Uterus (tissue), 2 donors: ENCODE measurements at regions not wholly inside any gene's neighbourhood (a gene's known extent, or its start where the extent isn't known, plus 50 kb on each side); places are given as distances from the start of the nearest gene placed in this dataset.

Source experiments
- CTCF ChIP-seq, 4 experiments: fragments of 200-600 bp in 2 of 4; fragments of 450-650 bp in 2 of 4; sonication (generic) in 2 of 4; IDR thresholded peaks; one replicate each; pipeline ENCODE4 v1.5.1; 2016 to 2019; ENCODE audit warnings: antibody characterized with exemption in 4 of 4, mild to moderate bottlenecking in 2 of 4, moderate library complexity in 1 of 4
- POLR2A ChIP-seq, 2 donors: fragments of 450-650 bp; IDR thresholded peaks; one replicate each; pipeline ENCODE4 v1.6.1; 2016; ENCODE audit warnings: antibody characterized with exemption in 2 of 2, mild to moderate bottlenecking in 1 of 2, moderate library complexity in 1 of 2

- no peak for TF ChIP-seq CTCF (IDR thresholded peaks at IDR 0.05)
- TF ChIP-seq POLR2A (IDR thresholded peaks at IDR 0.05), result no peak
Observed at GRCh38 chr4:79148369-79148768, 177.5 kb downstream of the NAA11 start.
